H1 (cell line): ENCODE measurements at regions not wholly inside any gene's neighbourhood (a gene's known extent, or its start where the extent isn't known, plus 50 kb on each side); places are given as distances from the start of the nearest gene placed in this dataset.

Experiments
- CTCF ChIA-PET: fragments of 300-600 bp; sonication (Branson Sonifier 250); formaldehyde crosslinking; loops from one replicate; lab custom pipeline; 2021; ENCODE audit not compliant: partially characterized antibody; lab: Charles Lee
- POLR2A ChIA-PET: fragments of 300-600 bp; sonication (Branson Sonifier 250); formaldehyde crosslinking; loops from one replicate; lab custom pipeline; 2021; ENCODE audit warnings: inconsistent platforms; ENCODE audit not compliant: partially characterized antibody; lab: Charles Lee
- DNase-seq, 2 experiments: peaks; one replicate each; pipeline versions ENCODE4 v3.0.0 to v3.0.0-alpha.2; 2010 to 2022; ENCODE audit warnings: low spot score in 2 of 2, low read depth in 1 of 2, mixed read lengths in 1 of 2
- FAIRE-seq: peaks from 2 replicates; lab custom pipeline; 2011; peaks lifted over from hg19 to GRCh38; lab: Jason Lieb, UNC
- H2AFZ ChIP-seq: 2 replicates; pipeline ENCODE4 v1.8.1; 2012; ENCODE audit warnings: low read length, inconsistent platforms
- H2AK5ac ChIP-seq: 2 replicates; pipeline ENCODE4 v1.6.1; 2013; ENCODE audit warnings: low read depth, low read length
- H2BK120ac ChIP-seq: replicated peaks from 2 replicates; pipeline ENCODE3; 2013; ENCODE audit warnings: low read depth, low read length, inconsistent platforms
- H2BK12ac ChIP-seq: 2 replicates; pipeline ENCODE4 v1.6.1; 2013; ENCODE audit warnings: low read depth, low read length
- H2BK15ac ChIP-seq: 2 replicates; pipeline ENCODE4 v1.6.1; 2013; ENCODE audit warnings: low read length
- H2BK20ac ChIP-seq: 2 replicates; pipeline ENCODE4 v1.6.1; 2013; ENCODE audit warnings: low read length
- H2BK5ac ChIP-seq: 2 replicates; pipeline ENCODE4 v1.6.1; 2013; ENCODE audit warnings: low read depth, low read length
- H3K14ac ChIP-seq: 2 replicates; pipeline ENCODE4 v1.6.1; 2013; ENCODE audit warnings: inconsistent platforms; ENCODE audit not compliant: insufficient read length
- H3K18ac ChIP-seq: 2 replicates; pipeline ENCODE4 v1.6.1; 2013; ENCODE audit warnings: low read length; ENCODE audit errors: extremely low read depth
- H3K23ac ChIP-seq: 2 replicates; pipeline ENCODE4 v1.6.1; 2013; ENCODE audit warnings: inconsistent platforms; ENCODE audit not compliant: insufficient read length
- H3K23me2 ChIP-seq: 2 replicates; pipeline ENCODE4 v1.6.1; 2013; ENCODE audit warnings: low read depth, low read length
- H3K27ac ChIP-seq: 2 replicates; pipeline ENCODE4 v1.6.1; 2011; ENCODE audit warnings: low read depth, low read length, inconsistent platforms
- H3K27me3 ChIP-seq, 4 experiments: replicated peaks in 1 of 4; 1 replicate in 1 of 4; 2 replicates in 3 of 4; pipeline versions ENCODE4 v1.6.1 to v1.8.1; 2011 to 2013; ENCODE audit warnings: low read length in 3 of 4, mild to moderate bottlenecking in 3 of 4, inconsistent platforms in 2 of 4, mixed read lengths in 2 of 4, moderate library complexity in 1 of 4; ENCODE audit not compliant: control insufficient read depth in 3 of 4, insufficient read depth in 3 of 4; ENCODE audit errors: extremely low read depth in 1 of 4
- H3K36me3 ChIP-seq, 4 experiments: 2 replicates each; pipeline versions ENCODE4 v1.6.1 to v1.8.1; 2011 to 2013; ENCODE audit warnings: mild to moderate bottlenecking in 4 of 4, low read length in 3 of 4, moderate library complexity in 2 of 4, control low read depth in 1 of 4, inconsistent platforms in 1 of 4; ENCODE audit not compliant: insufficient read depth in 4 of 4, control insufficient read depth in 2 of 4
- H3K4ac ChIP-seq: replicated peaks from 2 replicates; pipeline ENCODE3; 2013; ENCODE audit warnings: low read length, low read depth, mixed read lengths, inconsistent platforms; ENCODE audit not compliant: insufficient read length
- H3K4me1 ChIP-seq, 4 experiments: replicated peaks in 1 of 4; 1 replicate in 1 of 4; 2 replicates in 3 of 4; pipeline versions ENCODE4 v1.6.1 to v1.8.1; 2011 to 2013; ENCODE audit warnings: low read length in 3 of 4, inconsistent platforms in 2 of 4, mixed read lengths in 1 of 4; ENCODE audit not compliant: insufficient read depth in 4 of 4, control insufficient read depth in 3 of 4
- H3K4me2 ChIP-seq, 2 experiments: 2 replicates each; pipeline versions ENCODE4 v1.6.1 to v1.8.1; 2011 to 2013; ENCODE audit warnings: low read depth in 2 of 2, low read length in 2 of 2, control low read depth in 1 of 2, inconsistent platforms in 1 of 2, mild to moderate bottlenecking in 1 of 2; ENCODE audit not compliant: insufficient read depth in 1 of 2
- H3K4me3 ChIP-seq, 4 experiments: fragments of 200-600, 300-600 bp in 1 of 4; sonication (generic), shearing (Covaris generic), sonication (Bioruptor Twin) in 1 of 4; 2 replicates each; pipeline versions ENCODE4 v1.5.1 to v1.8.1; 2011 to 2016; ENCODE audit warnings: low read length in 4 of 4, low read depth in 3 of 4, control low read depth in 2 of 4, inconsistent platforms in 2 of 4, mild to moderate bottlenecking in 2 of 4, mixed read lengths in 1 of 4, moderate library complexity in 1 of 4; ENCODE audit not compliant: insufficient read depth in 2 of 4; ENCODE audit errors: extremely low read depth in 1 of 4
- H3K56ac ChIP-seq: replicated peaks from 2 replicates; pipeline ENCODE3; 2013; ENCODE audit warnings: low read depth, mild to moderate bottlenecking, mixed read lengths, low read length, inconsistent platforms; ENCODE audit not compliant: insufficient read length
- H3K79me1 ChIP-seq: 2 replicates; pipeline ENCODE4 v1.6.1; 2013; ENCODE audit warnings: low read depth, low read length, control low read depth
- H3K79me2 ChIP-seq, 2 experiments: 2 replicates each; pipeline versions ENCODE4 v1.6.1 to v1.8.1; 2012 to 2013; ENCODE audit warnings: low read length in 2 of 2, mild to moderate bottlenecking in 2 of 2, inconsistent platforms in 1 of 2; ENCODE audit not compliant: insufficient read depth in 2 of 2, control insufficient read depth in 1 of 2
- H3K9ac ChIP-seq, 4 experiments: replicated peaks in 1 of 4; 1 replicate in 1 of 4; 2 replicates in 3 of 4; pipeline versions ENCODE4 v1.6.1 to v1.8.1; 2011 to 2013; ENCODE audit warnings: low read depth in 3 of 4, low read length in 3 of 4, control low read depth in 2 of 4, mild to moderate bottlenecking in 2 of 4, moderate library complexity in 2 of 4, inconsistent platforms in 1 of 4; ENCODE audit errors: extremely low read depth in 1 of 4
- H3K9me3 ChIP-seq, 2 experiments: 2 replicates each; pipeline versions ENCODE4 v1.6.1 to v1.8.1; 2012 to 2013; ENCODE audit warnings: mild to moderate bottlenecking in 2 of 2, moderate library complexity in 2 of 2, control low read depth in 1 of 2, inconsistent platforms in 1 of 2, low read depth in 1 of 2, low read length in 1 of 2, mixed read lengths in 1 of 2; ENCODE audit not compliant: insufficient read depth in 2 of 2
- H4K20me1 ChIP-seq, 2 experiments: replicated peaks in 1 of 2; 2 replicates each; pipeline versions ENCODE3 to v1.8.1; 2011 to 2013; ENCODE audit warnings: inconsistent platforms in 2 of 2, low read length in 2 of 2, mild to moderate bottlenecking in 1 of 2; ENCODE audit not compliant: insufficient read depth in 2 of 2, control insufficient read depth in 1 of 2
- H4K5ac ChIP-seq: 2 replicates; pipeline ENCODE4 v1.6.1; 2013; ENCODE audit warnings: low read length, low read depth, mixed read lengths, inconsistent platforms; ENCODE audit not compliant: insufficient read length
- H4K8ac ChIP-seq: 2 replicates; pipeline ENCODE4 v1.8.0; 2013; ENCODE audit warnings: mild to moderate bottlenecking, moderate library complexity, low read length, inconsistent platforms; ENCODE audit not compliant: insufficient read depth; ENCODE audit errors: extremely low read depth
- H4K91ac ChIP-seq: replicated peaks from 2 replicates; pipeline ENCODE3; 2013; ENCODE audit warnings: low read length, mixed read lengths, inconsistent platforms; ENCODE audit not compliant: insufficient read length
- CREB1 ChIP-seq: IDR thresholded peaks from 2 replicates; pipeline ENCODE4 v1.6.1; 2012; ENCODE audit warnings: inconsistent platforms
- HDAC6 ChIP-seq: IDR thresholded peaks from one replicate; pipeline ENCODE4 v1.7.1; 2012; ENCODE audit warnings: low read depth, mild to moderate bottlenecking, inconsistent platforms, low read length, moderate library complexity
- KDM1A ChIP-seq: fragments of 200-600, 300-600 bp; sonication (generic); IDR thresholded peaks from 2 replicates; pipeline ENCODE4 v1.7.1; 2016; ENCODE audit warnings: mild to moderate bottlenecking, low read length, borderline replicate concordance
- RNF2 ChIP-seq: fragments of 200-900, 300-1000 bp; sonication (generic); IDR thresholded peaks from 2 replicates; pipeline ENCODE4 v1.7.1; 2016; ENCODE audit warnings: borderline replicate concordance, low read depth, mild to moderate bottlenecking, antibody characterized with exemption, low read length; ENCODE audit not compliant: poor library complexity, severe bottlenecking; ENCODE audit errors: missing control alignments
- SUZ12 ChIP-seq: fragments of 200-600 bp; sonication (generic); IDR thresholded peaks from 2 replicates; pipeline ENCODE4 v1.6.1; 2012; ENCODE audit warnings: mild to moderate bottlenecking, inconsistent platforms, low read length, moderate library complexity, mixed read lengths
- WGBS, 2 experiments: shearing (Covaris generic) in 1 of 2; methylation state at CpG; one replicate each; pipeline versions ENCODE4 v1.1.6 to v1.1.7; 2013 to 2015; ENCODE audit warnings: low lambda C conversion rate in 2 of 2, mixed read lengths in 2 of 2, inconsistent platforms in 1 of 2, low coverage in 1 of 2, missing lambda C conversion rate in 1 of 2; ENCODE audit not compliant: insufficient replicate concordance in 2 of 2, insufficient coverage in 1 of 2, insufficient read length in 1 of 2; ENCODE audit errors: extremely low coverage in 1 of 2, missing lambda C conversion rate in 1 of 2; 5-methylcytosine and 5-hydroxymethylcytosine counted together
- TF ChIP-seq, protein P1 (sequence below): IDR thresholded peaks from 2 replicates; pipeline ENCODE4 v1.6.1; 2012; ENCODE audit warnings: inconsistent platforms

DNA sequence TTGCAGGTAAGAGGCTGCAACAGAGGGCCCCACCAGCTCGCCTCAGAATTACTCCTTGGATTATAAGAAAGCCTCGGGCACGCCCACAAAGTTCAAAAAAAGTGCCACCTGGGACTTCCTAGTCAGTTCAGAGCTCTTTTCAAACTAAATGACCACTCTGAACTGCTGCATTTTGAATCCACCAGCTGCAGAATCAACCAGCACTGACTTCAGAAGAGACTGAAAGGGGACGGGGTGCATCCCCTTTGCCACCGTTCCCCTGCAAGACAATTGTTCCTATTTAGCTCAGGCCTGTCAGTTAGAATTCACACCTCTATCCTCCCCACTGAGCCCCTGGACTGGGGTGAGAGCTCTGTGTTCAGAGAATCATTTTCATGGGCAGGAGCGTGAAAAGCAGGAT lies 181.4 kb upstream of the GADL1 start:
- Histone ChIP-seq H3K14ac (no peak overlapping the region), H3K27me3 (no peaks in the 10 kb centered on the region), H4K8ac (no peak overlapping the region), H3K4me1 (no peaks in the 10 kb centered on the region), H3K36me3 (no peaks in the 10 kb centered on the region), H3K4me3 (no peak overlapping the region), H3K79me1 (no peaks in the 10 kb centered on the region), H2BK12ac (no peak overlapping the region), H2BK5ac (no peak overlapping the region), H3K4ac (no peak overlapping the region), H3K9me3 (peaks cover 2% of the 10 kb centered on the region in 2 experiments; a peak in 1 of 4 replicates), H3K23ac (no peak overlapping the region), H3K56ac (no peak overlapping the region), H3K79me2 (no peaks in the 10 kb centered on the region), H2BK120ac (no peak overlapping the region), H3K23me2 (no peaks in the 10 kb centered on the region), H4K5ac (no peak overlapping the region), H3K4me2 (no peak overlapping the region), H2AK5ac (no peak overlapping the region), H4K20me1 (no peaks in the 10 kb centered on the region), H3K27ac (no peak overlapping the region), H2AFZ (no peak overlapping the region), H2BK20ac (no peak overlapping the region), H4K91ac (no peak overlapping the region), H3K9ac (no peak overlapping the region), H2BK15ac (no peak overlapping the region), H3K18ac (no peak overlapping the region)
- 90% methylated on average over 6 of the region's 6 CpGs; no CpG with 5 or more reads in 1 of the 2 experiments for WGBS, 2 experiments
- DNase-seq (no peak), FAIRE-seq (no peak)
- POLR2A ChIA-PET = no interaction called here
- CTCF ChIA-PET = no interaction called here
- TF ChIP-seq CREB1 = no peak
- no peak for TF ChIP-seq KDM1A
- no peak for TF ChIP-seq SUZ12
- TF ChIP-seq, protein P1, sequence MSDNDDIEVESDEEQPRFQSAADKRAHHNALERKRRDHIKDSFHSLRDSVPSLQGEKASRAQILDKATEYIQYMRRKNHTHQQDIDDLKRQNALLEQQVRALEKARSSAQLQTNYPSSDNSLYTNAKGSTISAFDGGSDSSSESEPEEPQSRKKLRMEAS = no peak
- no peak for TF ChIP-seq HDAC6
- TF ChIP-seq RNF2 = no peak
